PC-3 (cell line): ENCODE measurements at regions not wholly inside any gene's neighbourhood (a gene's known extent, or its start where the extent isn't known, plus 50 kb on each side); places are given as distances from the start of the nearest gene placed in this dataset.

Experiments used
- ATAC-seq: fragments of 200-7000 bp; cut with Tn5 transposase; 2 replicates; pipeline ENCODE4 v1.9.1; 2020; ENCODE audit warnings: mild to moderate bottlenecking, moderate library complexity
- BruUV-seq: library from RNA; stranded (reverse); fragments of 400-500 nt; replicated peaks from 2 replicates; lab custom pipeline; 2021; lab: Mats Ljungman, UMichigan
- CTCF ChIA-PET: fragments of 300-600 bp; sonication (Branson Sonifier 250); formaldehyde crosslinking; loops from one replicate; lab custom pipeline; 2022; ENCODE audit warnings: antibody characterized with exemption; lab: Charles Lee
- POLR2A ChIA-PET: fragments of 300-600 bp; sonication (Branson Sonifier 250); formaldehyde crosslinking; loops from one replicate; lab custom pipeline; 2022; ENCODE audit warnings: antibody characterized with exemption; ENCODE audit not compliant: unreplicated experiment; lab: Charles Lee
- DNase-seq: peaks from one replicate; pipeline ENCODE4 v3.0.0-alpha.2; 2015
- H2AFZ ChIP-seq: fragments of 300-600 bp; sonication (generic); 2 replicates; pipeline ENCODE4 v1.6.0; 2016; ENCODE audit warnings: antibody characterized with exemption, low read length
- H3F3A ChIP-seq: fragments of 300-600 bp; sonication (generic); one replicate; pipeline ENCODE4 v1.6.0; 2017; ENCODE audit warnings: antibody characterized with exemption, low read length, control low read depth, mild to moderate bottlenecking; ENCODE audit not compliant: unreplicated experiment
- H3K27ac ChIP-seq: fragments of 300-600 bp; sonication (generic); 2 replicates; pipeline ENCODE4 v1.5.1; 2016; ENCODE audit warnings: mild to moderate bottlenecking, low read length
- H3K27me3 ChIP-seq: fragments of 300-600 bp; sonication (generic); 2 replicates; pipeline ENCODE4 v1.6.1; 2016; ENCODE audit warnings: low read length, mixed read lengths
- H3K36me3 ChIP-seq: fragments of 300-600 bp; sonication (generic); 2 replicates; pipeline ENCODE4 v1.6.1; 2016; ENCODE audit warnings: low read depth, mixed run types, low read length, mixed read lengths
- H3K4me1 ChIP-seq: fragments of 300-600 bp; sonication (generic); 2 replicates; pipeline ENCODE4 v1.5.1; 2016; ENCODE audit warnings: low read length; ENCODE audit not compliant: insufficient read depth
- H3K4me2 ChIP-seq: fragments of 300-600 bp; sonication (generic); 2 replicates; pipeline ENCODE4 v1.6.0; 2016; ENCODE audit warnings: low read length
- H3K4me3 ChIP-seq: fragments of 300-600 bp; sonication (generic); 2 replicates; pipeline ENCODE4 v1.5.1; 2016; ENCODE audit warnings: mild to moderate bottlenecking, low read length, mixed read lengths
- H3K79me2 ChIP-seq: fragments of 300-600 bp; sonication (generic); 2 replicates; pipeline ENCODE4 v1.6.1; 2017; ENCODE audit warnings: low read length, mixed read lengths
- H3K9ac ChIP-seq: fragments of 300-600 bp; sonication (generic); 2 replicates; pipeline ENCODE4 v1.6.0; 2016; ENCODE audit warnings: mild to moderate bottlenecking, low read length
- H3K9me2 ChIP-seq: fragments of 300-600 bp; sonication (generic); replicated peaks from 2 replicates; pipeline ENCODE4 v1.6.1; 2016; ENCODE audit warnings: mixed run types, low read length, mixed read lengths
- H3K9me3 ChIP-seq: fragments of 300-600 bp; sonication (generic); 2 replicates; pipeline ENCODE4 v1.6.1; 2016; ENCODE audit warnings: low read length, mixed read lengths
- H4K20me1 ChIP-seq: fragments of 300-600 bp; sonication (generic); 2 replicates; pipeline ENCODE4 v1.6.1; 2016; ENCODE audit warnings: low read length, mixed read lengths
- EZH2 ChIP-seq: fragments of 300-600 bp; sonication (generic); IDR thresholded peaks from one replicate; pipeline ENCODE4 v1.6.1; 2017; ENCODE audit warnings: antibody characterized with exemption, mild to moderate bottlenecking, low read length; ENCODE audit not compliant: unreplicated experiment
- EZH2phosphoT487 ChIP-seq: fragments of 300-600 bp; sonication (generic); IDR thresholded peaks from 2 replicates; pipeline ENCODE4 v1.6.1; 2018; ENCODE audit warnings: mild to moderate bottlenecking, antibody characterized with exemption, low read length, borderline replicate concordance
- intact Hi-C: fragments of 100-400 bp; cut with micrococcal nuclease; formaldehyde crosslinking; loops from 2 replicates; pipeline ENCODE4 v1.9.0; 2023
- TF ChIP-seq, protein P1 (sequence below): fragments of 300-600 bp; sonication (generic); conservative IDR thresholded peaks from 2 replicates; pipeline ENCODE4 v1.5.1; 2017; ENCODE audit warnings: antibody characterized with exemption, low read depth, mild to moderate bottlenecking, low read length

DNA sequence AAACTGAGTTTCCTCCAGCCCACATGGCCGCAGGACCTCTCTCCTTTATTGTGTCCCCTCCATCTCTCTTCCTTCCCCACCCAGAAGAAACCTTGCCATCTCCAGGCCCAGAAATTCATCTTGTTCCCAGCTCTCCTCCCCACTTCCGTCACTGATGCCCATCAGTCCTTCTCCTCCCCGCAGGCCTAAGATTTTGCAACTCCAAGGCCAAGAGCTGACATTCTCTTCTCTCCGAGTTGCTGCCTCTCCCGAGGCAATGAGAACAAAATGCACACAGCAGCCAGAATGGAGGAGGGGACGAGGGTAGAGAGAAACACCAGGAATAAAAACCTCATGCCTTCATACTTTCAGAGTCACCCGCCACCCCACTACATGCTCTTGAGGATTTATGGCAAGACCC, 526.5 kb upstream of the PROK2 start:
- no TSS peak for BruUV-seq
- Histone ChIP-seq H3K9me3 (no peaks in the 10 kb centered on the region), H3F3A (no peaks in the 10 kb centered on the region), H3K79me2 (no peaks in the 10 kb centered on the region), H3K27ac (no peak overlapping the region), H3K4me1 (no peaks in the 10 kb centered on the region), H3K36me3 (no peaks in the 10 kb centered on the region), H3K4me2 (no peak overlapping the region), H3K9me2 (no peaks in the 10 kb centered on the region), H3K4me3 (no peak overlapping the region), H2AFZ (no peak overlapping the region), H4K20me1 (no peaks in the 10 kb centered on the region), H3K27me3 (no peaks in the 10 kb centered on the region), H3K9ac (no peak overlapping the region)
- POLR2A ChIA-PET: no interaction called here
- no peak for DNase-seq
- ATAC-seq: no peak
- intact Hi-C loops: no loop called here
- CTCF ChIA-PET: no interaction called here
- TF ChIP-seq, protein P1, sequence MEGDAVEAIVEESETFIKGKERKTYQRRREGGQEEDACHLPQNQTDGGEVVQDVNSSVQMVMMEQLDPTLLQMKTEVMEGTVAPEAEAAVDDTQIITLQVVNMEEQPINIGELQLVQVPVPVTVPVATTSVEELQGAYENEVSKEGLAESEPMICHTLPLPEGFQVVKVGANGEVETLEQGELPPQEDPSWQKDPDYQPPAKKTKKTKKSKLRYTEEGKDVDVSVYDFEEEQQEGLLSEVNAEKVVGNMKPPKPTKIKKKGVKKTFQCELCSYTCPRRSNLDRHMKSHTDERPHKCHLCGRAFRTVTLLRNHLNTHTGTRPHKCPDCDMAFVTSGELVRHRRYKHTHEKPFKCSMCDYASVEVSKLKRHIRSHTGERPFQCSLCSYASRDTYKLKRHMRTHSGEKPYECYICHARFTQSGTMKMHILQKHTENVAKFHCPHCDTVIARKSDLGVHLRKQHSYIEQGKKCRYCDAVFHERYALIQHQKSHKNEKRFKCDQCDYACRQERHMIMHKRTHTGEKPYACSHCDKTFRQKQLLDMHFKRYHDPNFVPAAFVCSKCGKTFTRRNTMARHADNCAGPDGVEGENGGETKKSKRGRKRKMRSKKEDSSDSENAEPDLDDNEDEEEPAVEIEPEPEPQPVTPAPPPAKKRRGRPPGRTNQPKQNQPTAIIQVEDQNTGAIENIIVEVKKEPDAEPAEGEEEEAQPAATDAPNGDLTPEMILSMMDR: no peak
- no peak for TF ChIP-seq EZH2phosphoT487
- no peak for TF ChIP-seq EZH2

DNA sequence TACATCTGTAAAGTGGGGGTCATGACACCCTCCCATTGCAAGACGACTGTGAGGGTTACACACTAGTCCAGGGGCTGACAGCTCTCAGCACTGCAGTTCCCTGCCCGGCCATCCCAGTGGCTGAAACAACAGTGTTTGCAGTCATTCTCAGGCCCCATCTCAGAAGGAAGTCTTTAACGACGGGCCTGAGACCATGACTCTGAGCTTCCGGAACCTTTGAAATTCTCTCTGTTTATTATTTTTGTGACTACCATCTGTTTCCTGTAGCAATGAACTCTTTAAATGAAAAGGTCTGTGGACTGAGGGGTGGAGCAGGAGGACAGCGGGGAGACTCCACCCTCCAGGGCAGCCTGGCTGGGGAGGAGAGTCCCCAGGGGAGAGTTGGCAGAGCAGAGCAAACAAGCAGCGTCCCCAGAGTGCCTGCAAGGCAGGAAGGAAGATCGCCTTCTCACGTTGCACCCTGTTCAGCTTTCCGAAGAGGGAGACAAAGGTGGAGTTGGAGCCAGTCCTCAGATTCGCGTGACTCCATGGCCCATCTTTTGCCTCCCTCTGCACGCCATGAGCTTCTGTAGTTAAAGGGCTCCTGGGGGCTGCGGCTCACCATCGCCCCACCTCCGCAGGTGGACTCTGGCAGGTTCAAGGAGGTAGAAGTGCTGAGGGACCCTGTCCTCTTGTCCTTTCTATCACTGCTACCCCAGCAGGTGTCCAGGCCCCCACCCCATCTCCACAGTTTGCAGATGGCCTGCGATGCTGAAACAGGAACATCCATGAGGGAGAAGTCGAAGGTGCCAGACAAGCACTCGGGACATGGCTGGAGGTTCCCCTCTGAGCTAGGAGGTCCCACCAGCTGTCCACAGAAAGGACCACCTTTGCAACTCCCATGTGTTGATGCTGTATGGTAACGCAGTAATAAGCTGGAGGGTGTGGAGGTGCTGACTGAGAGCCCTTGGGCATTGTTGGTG, 525.8 kb upstream of the PROK2 start:
- H3K9me2 ChIP-seq: no peaks in the 10 kb centered on the region
- no peak overlapping the region for H3K9ac ChIP-seq
- H3K4me3 ChIP-seq: no peak overlapping the region
- H3K79me2 ChIP-seq: no peaks in the 10 kb centered on the region
- no peaks in the 10 kb centered on the region for H3K4me1 ChIP-seq
- no peaks in the 10 kb centered on the region for H4K20me1 ChIP-seq
- ChIA-PET CTCF (no interaction called here), POLR2A (no interaction called here)
- peak overlapping the region; percentile 66 for H2AFZ ChIP-seq
- BruUV-seq: no TSS peak
- H3K4me2 ChIP-seq: peak overlapping the region; percentile 15; the same call in 1 of the 2 replicates
- TF ChIP-seq, protein P1: no peak
- TF ChIP-seq EZH2phosphoT487 (no peak), EZH2 (no peak)
- no peaks in the 10 kb centered on the region for H3F3A ChIP-seq
- intact Hi-C loops: no loop called here
- no peaks in the 10 kb centered on the region for H3K27me3 ChIP-seq
- DNase-seq (peak; percentile 31), ATAC-seq (peak; percentile 83)
- H3K36me3 ChIP-seq: no peaks in the 10 kb centered on the region
- no peak overlapping the region for H3K27ac ChIP-seq
- no peaks in the 10 kb centered on the region for H3K9me3 ChIP-seq
